GM13977 (cell line): ENCODE measurements at regions not wholly inside any gene's neighbourhood (a gene's known extent, or its start where the extent isn't known, plus 50 kb on each side); places are given as distances from the start of the nearest gene placed in this dataset.

Experiments
- DNase-seq: peaks from one replicate; pipeline ENCODE4 v3.0.0; 2012; ENCODE audit warnings: low spot score
- in situ Hi-C: fragments of 300-500 bp; cut with MboI; formaldehyde crosslinking; loops from one replicate; pipeline ENCODE4 v1.12.0; 2022; ENCODE audit warnings: low sequenced_read_pairs, low pct_unique_long_range_greater_than_20kb, mixed read lengths, inconsistent platforms; ENCODE audit not compliant: unreplicated experiment
- TF ChIP-seq, protein P1 (sequence below): IDR thresholded peaks from 2 replicates; pipeline ENCODE4 v1.5.1; 2012; ENCODE audit warnings: mild to moderate bottlenecking, control low read depth; ENCODE audit not compliant: insufficient read depth; ENCODE audit errors: extremely low read depth, missing control alignments

GRCh38 chr17:70271672-70272071 lies 102.3 kb downstream of the KCNJ2 start:
- in situ Hi-C loops, result no loop called here
- TF ChIP-seq, protein P1, sequence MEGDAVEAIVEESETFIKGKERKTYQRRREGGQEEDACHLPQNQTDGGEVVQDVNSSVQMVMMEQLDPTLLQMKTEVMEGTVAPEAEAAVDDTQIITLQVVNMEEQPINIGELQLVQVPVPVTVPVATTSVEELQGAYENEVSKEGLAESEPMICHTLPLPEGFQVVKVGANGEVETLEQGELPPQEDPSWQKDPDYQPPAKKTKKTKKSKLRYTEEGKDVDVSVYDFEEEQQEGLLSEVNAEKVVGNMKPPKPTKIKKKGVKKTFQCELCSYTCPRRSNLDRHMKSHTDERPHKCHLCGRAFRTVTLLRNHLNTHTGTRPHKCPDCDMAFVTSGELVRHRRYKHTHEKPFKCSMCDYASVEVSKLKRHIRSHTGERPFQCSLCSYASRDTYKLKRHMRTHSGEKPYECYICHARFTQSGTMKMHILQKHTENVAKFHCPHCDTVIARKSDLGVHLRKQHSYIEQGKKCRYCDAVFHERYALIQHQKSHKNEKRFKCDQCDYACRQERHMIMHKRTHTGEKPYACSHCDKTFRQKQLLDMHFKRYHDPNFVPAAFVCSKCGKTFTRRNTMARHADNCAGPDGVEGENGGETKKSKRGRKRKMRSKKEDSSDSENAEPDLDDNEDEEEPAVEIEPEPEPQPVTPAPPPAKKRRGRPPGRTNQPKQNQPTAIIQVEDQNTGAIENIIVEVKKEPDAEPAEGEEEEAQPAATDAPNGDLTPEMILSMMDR, result no peak
- no peak for DNase-seq

- no peak for DNase-seq
- in situ Hi-C loops, result no loop called here
- TF ChIP-seq, protein P1, result no peak
These were observed 104.9 kb downstream of the KCNJ2 start for GRCh38 chr17:70274255-70274654.

GRCh38 chr17:70276906-70277305 lies 107.6 kb downstream of the KCNJ2 start:
- no peak for DNase-seq
- in situ Hi-C loops, result no loop called here
- TF ChIP-seq, protein P1, result no peak

DNA sequence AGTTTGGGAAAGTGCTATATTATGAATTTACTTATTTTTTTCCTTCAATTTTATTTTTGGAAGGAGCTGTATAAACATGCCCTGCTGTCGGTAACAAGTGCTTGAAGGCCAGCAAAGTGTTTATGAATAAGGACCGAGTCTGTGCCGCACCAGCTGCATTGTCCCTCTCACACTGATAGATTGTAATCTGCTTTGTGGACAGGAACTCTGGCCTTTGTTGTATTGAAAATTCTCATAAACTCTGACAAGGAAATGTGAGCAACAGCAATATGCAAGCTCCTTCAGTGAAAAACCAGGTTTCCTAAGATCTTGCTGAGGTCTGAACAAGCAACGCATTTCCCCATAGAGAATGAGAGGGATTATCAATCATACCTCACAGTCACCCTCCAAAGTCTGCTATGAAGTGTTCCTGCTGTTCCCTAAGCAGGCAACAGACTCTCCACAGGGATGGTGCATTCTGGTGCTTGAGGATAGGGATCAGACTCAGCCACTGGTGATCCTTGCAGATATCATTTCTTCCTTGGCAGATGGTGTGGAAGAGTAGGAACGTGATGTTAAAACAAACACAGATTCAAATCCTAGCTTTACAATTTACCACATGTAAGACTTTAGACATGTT lies 109.6 kb downstream of the KCNJ2 start:
- in situ Hi-C loops, result no loop called here
- TF ChIP-seq, protein P1, result no peak
- DNase-seq, result no peak

GRCh38 chr17:70286391-70286790 lies 117.1 kb downstream of the KCNJ2 start:
- TF ChIP-seq, protein P1, result no peak
- in situ Hi-C loops, result no loop called here
- no peak for DNase-seq

DNA sequence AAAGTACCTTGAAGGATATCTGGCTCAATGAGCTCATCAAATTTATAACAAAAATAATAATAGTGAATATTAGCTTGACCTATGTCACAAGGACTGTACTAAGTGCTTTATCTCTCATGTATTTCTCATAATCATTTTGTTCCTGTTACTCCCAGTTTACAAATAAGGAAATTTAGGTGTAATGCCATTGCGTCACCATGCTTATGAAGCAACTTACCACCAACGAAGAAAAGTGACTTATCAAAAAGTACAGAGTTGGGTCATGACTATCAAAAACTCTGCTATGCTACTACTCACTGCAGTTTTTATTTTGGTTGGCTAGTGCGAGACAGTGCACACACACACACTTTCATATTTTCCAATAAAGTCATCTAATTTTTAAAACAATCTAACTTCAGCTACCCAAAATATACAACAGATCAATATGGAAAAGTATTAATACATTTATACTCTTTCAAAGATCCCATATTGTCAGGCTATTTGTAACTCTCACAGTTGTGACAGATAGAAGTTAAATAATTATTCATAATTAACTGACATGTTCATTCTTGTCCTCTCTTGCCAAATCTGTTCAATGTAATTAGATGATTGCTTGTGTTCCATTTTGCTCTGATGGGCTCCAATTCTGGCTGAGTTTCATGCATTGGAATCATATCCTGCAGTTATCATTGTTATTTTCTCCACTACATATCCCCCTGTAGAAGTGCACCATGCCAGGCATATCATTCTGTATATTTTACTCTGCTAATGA lies 119.4 kb downstream of the KCNJ2 start:
- DNase-seq, result no peak
- TF ChIP-seq, protein P1, result no peak
- in situ Hi-C loops, result no loop called here
